Trophoblast cell (in vitro differentiated cells and primary cell): ENCODE measurements at regions not wholly inside any gene's neighbourhood (a gene's known extent, or its start where the extent isn't known, plus 50 kb on each side); places are given as distances from the start of the nearest gene placed in this dataset.

Experiments
- DNase-seq, 2 donors: peaks; one replicate each; pipeline ENCODE4 v3.0.0-alpha.2; 2016
- H2AFZ ChIP-seq: 2 replicates; pipeline ENCODE4 v1.6.1; 2013; ENCODE audit warnings: low read length, moderate library complexity, mild to moderate bottlenecking; ENCODE audit not compliant: insufficient read depth, poor library complexity
- H2AK5ac ChIP-seq: 2 replicates; pipeline ENCODE4 v1.6.1; 2013; ENCODE audit warnings: mild to moderate bottlenecking, low read length
- H2BK120ac ChIP-seq: 2 replicates; pipeline ENCODE4 v1.6.1; 2013; ENCODE audit warnings: low read length, mild to moderate bottlenecking, moderate library complexity; ENCODE audit not compliant: insufficient read depth, poor library complexity
- H2BK12ac ChIP-seq: 2 replicates; pipeline ENCODE4 v1.6.1; 2013; ENCODE audit warnings: mild to moderate bottlenecking, low read length, moderate library complexity
- H2BK5ac ChIP-seq: 2 replicates; pipeline ENCODE4 v1.6.1; 2013; ENCODE audit warnings: low read length, low read depth, moderate library complexity, mild to moderate bottlenecking; ENCODE audit not compliant: poor library complexity
- H3K14ac ChIP-seq: 2 replicates; pipeline ENCODE4 v1.6.1; 2013; ENCODE audit warnings: mild to moderate bottlenecking, low read length
- H3K18ac ChIP-seq: 2 replicates; pipeline ENCODE4 v1.6.1; 2013; ENCODE audit warnings: mild to moderate bottlenecking, low read length
- H3K23ac ChIP-seq: 2 replicates; pipeline ENCODE4 v1.6.1; 2013; ENCODE audit warnings: low read length
- H3K27ac ChIP-seq: 2 replicates; pipeline ENCODE4 v1.5.1; 2013; ENCODE audit warnings: low read depth, mild to moderate bottlenecking, inconsistent platforms, low read length, moderate library complexity
- H3K27me3 ChIP-seq: 2 replicates; pipeline ENCODE4 v1.6.1; 2013; ENCODE audit warnings: inconsistent platforms, mild to moderate bottlenecking, low read length, moderate library complexity; ENCODE audit not compliant: insufficient read depth
- H3K36me3 ChIP-seq, 2 experiments: 1 replicate in 1 of 2; 2 replicates in 1 of 2; pipeline ENCODE4 v1.6.1; 2013; ENCODE audit warnings: low read length in 2 of 2, mild to moderate bottlenecking in 2 of 2, moderate library complexity in 1 of 2; ENCODE audit not compliant: insufficient read depth in 2 of 2, control insufficient read depth in 1 of 2
- H3K4ac ChIP-seq: 2 replicates; pipeline ENCODE4 v1.6.1; 2013; ENCODE audit warnings: low read depth, mild to moderate bottlenecking, low read length, moderate library complexity
- H3K4me1 ChIP-seq, 2 experiments: 1 replicate in 1 of 2; 2 replicates in 1 of 2; pipeline ENCODE4 v1.6.1; 2013; ENCODE audit warnings: low read length in 2 of 2, mild to moderate bottlenecking in 2 of 2, moderate library complexity in 1 of 2; ENCODE audit not compliant: insufficient read depth in 2 of 2, control insufficient read depth in 1 of 2
- H3K4me2 ChIP-seq: 2 replicates; pipeline ENCODE4 v1.6.1; 2013; ENCODE audit warnings: inconsistent platforms, mild to moderate bottlenecking, low read length, moderate library complexity
- H3K4me3 ChIP-seq: 2 replicates; pipeline ENCODE4 v1.5.1; 2013; ENCODE audit warnings: mild to moderate bottlenecking, low read depth, low read length, inconsistent platforms
- H3K79me1 ChIP-seq: one replicate; pipeline ENCODE4 v1.6.1; 2013; ENCODE audit warnings: low read length
- H3K79me2 ChIP-seq: 2 replicates; pipeline ENCODE4 v1.6.1; 2013; ENCODE audit warnings: low read length, mild to moderate bottlenecking; ENCODE audit not compliant: control insufficient read depth, insufficient read depth, poor library complexity
- H3K9ac ChIP-seq: 2 replicates; pipeline ENCODE4 v1.6.1; 2013; ENCODE audit warnings: mild to moderate bottlenecking, low read length
- H3K9me3 ChIP-seq: 2 replicates; pipeline ENCODE4 v1.6.1; 2013; ENCODE audit warnings: low read depth, mild to moderate bottlenecking, control low read depth, inconsistent platforms, low read length; ENCODE audit not compliant: insufficient read depth
- H4K12ac ChIP-seq: 2 replicates; pipeline ENCODE4 v1.6.1; 2013; ENCODE audit warnings: low read depth, mild to moderate bottlenecking, low read length, moderate library complexity
- H4K8ac ChIP-seq: 2 replicates; pipeline ENCODE4 v1.6.1; 2013; ENCODE audit warnings: low read depth, mild to moderate bottlenecking, low read length, moderate library complexity
- H4K91ac ChIP-seq: one replicate; pipeline ENCODE4 v1.6.1; 2013; ENCODE audit warnings: low read depth, mild to moderate bottlenecking, low read length, moderate library complexity
- WGBS: extraction: QIAGEN DNeasy Blood & Tissue Kit; methylation state at CpG from one replicate; pipeline ENCODE4 v1.1.7; 2013; ENCODE audit warnings: missing lambda C conversion rate; ENCODE audit not compliant: insufficient read length, insufficient coverage; ENCODE audit errors: extremely low coverage; 5-methylcytosine and 5-hydroxymethylcytosine counted together

DNA sequence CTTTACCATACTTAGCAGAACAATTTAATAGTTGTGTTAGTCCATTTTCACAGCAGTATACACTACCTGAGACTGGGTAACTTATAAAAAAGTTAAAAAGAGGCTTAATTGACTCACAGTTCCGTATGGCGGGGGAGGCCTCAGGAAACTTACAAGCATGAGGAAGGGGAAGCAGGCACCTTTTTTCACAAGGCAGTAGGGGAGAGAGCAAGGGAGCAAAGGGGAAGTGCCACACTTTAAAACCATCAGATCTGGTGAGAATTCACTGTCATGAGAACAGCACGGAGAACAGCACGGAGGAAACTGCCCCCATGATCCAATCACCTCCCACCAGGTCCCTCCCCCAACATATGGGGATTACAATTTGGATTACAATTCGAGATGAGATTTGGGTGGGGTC is 269.9 kb downstream of the MTRR start:
- H4K12ac ChIP-seq, result no peak overlapping the region
- H2AFZ ChIP-seq, result no peak overlapping the region
- no peak overlapping the region for H3K14ac ChIP-seq
- no peak overlapping the region for H2BK5ac ChIP-seq
- no peak overlapping the region for H3K9ac ChIP-seq
- H3K27me3 ChIP-seq, result no peaks in the 10 kb centered on the region
- no peak overlapping the region for H3K18ac ChIP-seq
- no peaks in the 10 kb centered on the region for H3K4me1 ChIP-seq
- H3K9me3 ChIP-seq, result no peaks in the 10 kb centered on the region
- no peaks in the 10 kb centered on the region for H3K36me3 ChIP-seq
- no peak overlapping the region for H3K4ac ChIP-seq
- no CpG with 5 or more reads among the region's 5 CpGs for WGBS
- H3K27ac ChIP-seq, result no peak overlapping the region
- no peak overlapping the region for H2AK5ac ChIP-seq
- no peak overlapping the region for H4K8ac ChIP-seq
- H2BK120ac ChIP-seq, result no peak overlapping the region
- no peaks in the 10 kb centered on the region for H3K79me1 ChIP-seq
- H3K79me2 ChIP-seq, result no peaks in the 10 kb centered on the region
- no peak overlapping the region for H3K4me2 ChIP-seq
- no peak overlapping the region for H2BK12ac ChIP-seq
- DNase-seq, result no peak
- no peak overlapping the region for H3K4me3 ChIP-seq
- H3K23ac ChIP-seq, result no peak overlapping the region
- no peak overlapping the region for H4K91ac ChIP-seq

DNA sequence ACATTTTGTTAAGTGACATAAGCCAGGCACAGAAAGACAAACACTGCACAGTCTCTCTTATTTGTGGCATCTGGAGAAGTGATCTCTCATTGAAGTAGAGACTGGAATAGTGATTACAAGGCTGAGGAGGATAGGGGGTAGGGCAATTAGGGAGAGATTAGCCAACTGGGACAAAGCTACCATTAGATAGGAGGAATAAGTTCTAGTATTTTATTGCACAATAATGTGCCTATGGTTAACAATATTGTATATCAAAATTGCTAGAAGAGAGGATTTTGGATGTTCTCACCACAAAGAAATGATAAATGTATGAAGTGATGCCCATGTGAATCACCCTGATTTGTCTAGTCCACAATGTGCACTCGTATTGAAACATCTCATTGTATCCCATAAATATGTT is 281.8 kb downstream of the MTRR start:
- no peak overlapping the region for H3K4me3 ChIP-seq
- no peak overlapping the region for H3K4me2 ChIP-seq
- H2BK12ac ChIP-seq, result no peak overlapping the region
- H2AFZ ChIP-seq, result no peak overlapping the region
- H4K8ac ChIP-seq, result no peak overlapping the region
- no peak overlapping the region for H3K9ac ChIP-seq
- H2AK5ac ChIP-seq, result no peak overlapping the region
- H3K27ac ChIP-seq, result no peak overlapping the region
- H3K23ac ChIP-seq, result no peak overlapping the region
- H2BK120ac ChIP-seq, result no peak overlapping the region
- no peak overlapping the region for H3K14ac ChIP-seq
- no peaks in the 10 kb centered on the region for H3K4me1 ChIP-seq
- H4K91ac ChIP-seq, result no peak overlapping the region
- H3K18ac ChIP-seq, result no peak overlapping the region
- H3K9me3 ChIP-seq, result peaks cover 1% of the 10 kb centered on the region
- H3K79me1 ChIP-seq, result no peaks in the 10 kb centered on the region
- H3K79me2 ChIP-seq, result no peaks in the 10 kb centered on the region
- H3K36me3 ChIP-seq, result no peaks in the 10 kb centered on the region
- no peaks in the 10 kb centered on the region for H3K27me3 ChIP-seq
- no CpG with 5 or more reads among the region's 1 CpG for WGBS
- no peak overlapping the region for H2BK5ac ChIP-seq
- no peak overlapping the region for H3K4ac ChIP-seq
- no peak overlapping the region for H4K12ac ChIP-seq
- no peak for DNase-seq

DNA sequence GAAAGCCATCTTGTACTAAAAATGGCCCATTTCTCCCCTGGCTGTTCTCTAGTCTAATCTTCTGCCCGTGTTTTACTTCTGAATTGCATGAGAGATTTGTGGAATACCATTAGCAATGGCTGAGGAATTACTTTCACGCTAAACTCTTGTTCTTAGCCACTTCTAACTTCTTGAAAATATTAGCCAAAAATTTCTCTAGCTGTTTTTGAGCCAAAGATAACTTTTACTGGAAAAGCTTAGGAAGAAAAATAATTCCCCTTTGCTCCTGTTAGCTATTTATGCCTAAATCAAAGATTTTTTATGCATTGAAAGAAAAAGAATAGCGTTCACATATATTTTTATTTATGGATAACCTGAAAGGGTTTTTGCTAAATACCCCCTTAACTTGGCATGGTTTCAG is 287.8 kb downstream of the MTRR start:
- H3K36me3 ChIP-seq, result no peaks in the 10 kb centered on the region
- no peak overlapping the region for H3K14ac ChIP-seq
- H3K4me1 ChIP-seq, result no peaks in the 10 kb centered on the region
- no peak overlapping the region for H3K4me3 ChIP-seq
- H3K27ac ChIP-seq, result no peak overlapping the region
- H3K18ac ChIP-seq, result no peak overlapping the region
- DNase-seq, result no peak
- H4K91ac ChIP-seq, result no peak overlapping the region
- H2AFZ ChIP-seq, result no peak overlapping the region
- no peak overlapping the region for H2BK12ac ChIP-seq
- no peak overlapping the region for H3K4me2 ChIP-seq
- H2BK5ac ChIP-seq, result no peak overlapping the region
- H3K9me3 ChIP-seq, result no peaks in the 10 kb centered on the region
- no peak overlapping the region for H3K23ac ChIP-seq
- no peak overlapping the region for H3K9ac ChIP-seq
- no peak overlapping the region for H4K12ac ChIP-seq
- no peaks in the 10 kb centered on the region for H3K79me1 ChIP-seq
- no peak overlapping the region for H2BK120ac ChIP-seq
- H3K27me3 ChIP-seq, result no peaks in the 10 kb centered on the region
- no peak overlapping the region for H2AK5ac ChIP-seq
- no CpG with 5 or more reads among the region's 3 CpGs for WGBS
- no peaks in the 10 kb centered on the region for H3K79me2 ChIP-seq
- no peak overlapping the region for H4K8ac ChIP-seq
- H3K4ac ChIP-seq, result no peak overlapping the region

DNA sequence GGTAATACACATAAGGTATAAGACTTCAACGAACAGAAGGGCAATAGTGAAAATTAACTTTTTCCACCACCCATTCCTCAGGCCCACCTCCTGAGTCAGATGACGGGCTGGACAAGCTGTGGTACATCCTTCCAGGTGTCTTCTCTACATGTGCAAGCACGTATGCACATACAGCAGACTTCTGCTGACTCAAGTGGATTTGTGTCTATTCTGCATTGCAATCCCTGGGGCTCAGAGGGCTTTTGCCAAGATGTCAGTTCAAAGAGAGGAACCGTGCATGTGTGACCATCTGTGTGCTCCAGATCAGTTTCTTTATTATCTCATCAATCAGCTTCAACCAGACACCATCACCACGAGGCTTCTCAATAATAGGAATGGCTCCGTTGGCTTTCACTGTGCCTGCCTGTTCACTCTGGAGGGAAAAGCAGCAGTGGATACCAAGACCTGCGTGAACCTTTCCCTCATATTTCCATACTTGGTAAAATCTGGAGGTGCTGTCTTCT is 288.4 kb downstream of the MTRR start:
- no peak overlapping the region for H3K4me3 ChIP-seq

More for the DNA sequence above, 288.4 kb downstream of the MTRR start:
- no peak overlapping the region for H2AFZ ChIP-seq
- no peaks in the 10 kb centered on the region for H3K4me1 ChIP-seq
- H3K14ac ChIP-seq, result no peak overlapping the region
- H3K4me2 ChIP-seq, result no peak overlapping the region
- H3K9ac ChIP-seq, result no peak overlapping the region
- no peak overlapping the region for H2BK120ac ChIP-seq
- no peak overlapping the region for H3K23ac ChIP-seq
- no peaks in the 10 kb centered on the region for H3K27me3 ChIP-seq
- H3K18ac ChIP-seq, result no peak overlapping the region
- H4K91ac ChIP-seq, result no peak overlapping the region
- no peak overlapping the region for H2BK12ac ChIP-seq
- WGBS, result no CpG with 5 or more reads among the region's 7 CpGs
- H3K79me2 ChIP-seq, result no peaks in the 10 kb centered on the region
- H4K8ac ChIP-seq, result no peak overlapping the region
- H2BK5ac ChIP-seq, result no peak overlapping the region
- H3K79me1 ChIP-seq, result no peaks in the 10 kb centered on the region
- H3K9me3 ChIP-seq, result no peaks in the 10 kb centered on the region
- no peaks in the 10 kb centered on the region for H3K36me3 ChIP-seq
- no peak overlapping the region for H2AK5ac ChIP-seq
- no peak overlapping the region for H3K27ac ChIP-seq
- no peak overlapping the region for H3K4ac ChIP-seq
- no peak for DNase-seq
- no peak overlapping the region for H4K12ac ChIP-seq
